ENCODE measurements at regions not wholly inside any gene's neighbourhood (a gene's known extent, or its start where the extent isn't known, plus 50 kb on each side); places are given as distances from the start of the nearest gene placed in this dataset.

DNA sequence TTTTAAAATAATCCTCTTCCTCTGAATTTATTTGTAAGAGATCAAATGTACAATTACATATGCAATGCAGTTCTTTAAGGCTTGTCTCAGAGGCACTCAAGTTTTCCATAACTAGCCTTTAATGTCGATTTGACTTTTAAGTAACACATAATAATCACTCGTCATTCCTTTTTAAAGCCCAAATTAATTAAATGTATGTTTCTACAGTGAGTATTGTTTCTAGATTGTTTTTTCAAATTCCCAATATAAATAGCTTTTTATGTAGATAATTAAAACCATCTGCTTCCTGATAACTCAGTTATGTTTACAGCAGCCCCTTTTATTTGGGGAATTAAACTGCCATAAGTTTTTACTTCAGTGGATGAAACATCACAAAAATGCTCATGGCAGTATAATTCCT, 185.1 kb downstream of the ETNK1 start:
- no peak for DNase-seq (ENCODE audit: low read depth)

DNA sequence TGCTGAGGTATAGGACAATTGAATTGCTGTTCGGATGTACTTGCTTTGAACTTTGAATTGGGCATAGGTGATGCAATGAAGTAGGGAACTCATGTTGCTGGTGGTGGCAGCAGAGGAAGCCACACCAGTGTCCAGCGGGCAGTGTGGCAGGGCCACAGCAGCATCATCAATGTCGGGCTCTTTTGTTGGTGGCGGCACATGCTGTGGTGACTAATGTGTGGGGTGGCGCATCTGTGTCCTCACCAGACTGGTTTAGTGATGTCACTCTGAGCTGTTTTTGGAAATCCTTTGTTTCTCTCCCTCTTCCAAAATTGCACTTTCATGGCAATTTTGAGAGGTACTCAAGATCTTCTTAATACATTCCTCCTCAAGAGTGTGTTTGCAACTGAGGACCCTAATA, 187.6 kb downstream of the ETNK1 start:
- DNase-seq (ENCODE audit: low read depth) = no peak

DNA sequence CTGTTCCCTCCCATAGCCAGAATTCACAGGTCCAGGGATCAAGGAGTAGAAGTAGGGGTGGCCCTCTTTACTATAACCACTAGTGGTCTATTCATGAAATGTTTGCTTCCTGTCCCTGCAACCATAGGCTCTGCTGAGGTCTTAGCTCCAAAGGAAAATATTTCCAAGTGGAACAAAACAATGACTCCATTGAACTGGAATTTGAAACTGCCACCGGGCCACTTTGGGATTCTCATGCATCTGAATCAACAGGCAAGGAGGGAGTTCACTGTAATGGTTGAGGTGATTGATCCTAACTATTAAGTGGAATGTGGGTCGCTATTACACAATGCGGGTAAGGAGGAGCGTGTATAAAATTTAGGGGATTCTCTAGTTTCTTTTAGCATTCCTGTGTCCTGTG, 197.0 kb downstream of the ETNK1 start:
- DNase-seq (ENCODE audit: low read depth) = peak; percentile 5

DNA sequence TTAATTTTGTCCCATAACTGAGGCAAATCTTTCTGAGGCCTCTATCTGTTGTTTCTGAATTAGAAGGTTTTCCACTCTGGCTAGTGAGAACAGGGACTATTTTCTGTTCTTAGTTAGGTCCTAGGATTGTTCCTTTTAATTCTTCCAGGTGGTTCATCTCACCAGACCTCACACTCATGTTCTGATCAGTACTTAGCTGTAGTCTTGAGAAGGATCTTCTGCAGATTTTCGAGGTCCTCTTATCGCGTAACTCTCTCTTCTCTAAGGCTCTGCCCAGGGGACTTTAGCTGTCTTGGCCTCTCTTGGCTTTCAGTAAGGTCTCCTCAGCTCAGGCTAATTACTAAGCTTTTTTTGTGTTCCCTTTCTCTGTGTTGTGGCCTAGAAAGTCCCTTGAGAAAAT, 201.1 kb downstream of the ETNK1 start:
- no peak for DNase-seq (ENCODE audit: low read depth)

DNA sequence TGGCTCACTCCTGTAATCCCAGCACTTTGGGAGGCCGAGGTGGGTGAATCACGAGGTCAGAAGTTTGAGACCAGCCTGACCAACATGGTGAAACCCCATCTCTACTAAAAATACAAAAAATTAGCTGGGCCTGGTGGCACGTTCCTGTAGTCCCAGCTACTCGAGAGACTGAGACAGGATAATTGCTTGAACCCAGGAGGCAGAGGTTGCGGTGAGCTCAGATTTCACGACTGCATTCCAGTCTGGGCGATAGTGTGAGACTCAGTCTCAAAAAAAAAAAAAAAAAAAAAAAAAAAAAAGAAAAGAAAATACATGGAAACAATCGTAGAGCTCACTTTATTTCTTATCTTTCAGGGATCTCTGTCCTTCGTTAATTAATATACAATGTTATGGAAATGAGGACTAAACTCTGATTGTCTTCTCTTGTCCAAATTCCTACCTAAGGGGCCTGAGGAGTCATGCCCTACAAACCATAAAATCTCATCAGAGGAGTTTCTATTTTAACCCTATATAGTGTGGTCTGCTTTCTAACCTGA, 201.5 kb downstream of the ETNK1 start:
- peak; percentile 30 for DNase-seq (ENCODE audit: low read depth)

DNA sequence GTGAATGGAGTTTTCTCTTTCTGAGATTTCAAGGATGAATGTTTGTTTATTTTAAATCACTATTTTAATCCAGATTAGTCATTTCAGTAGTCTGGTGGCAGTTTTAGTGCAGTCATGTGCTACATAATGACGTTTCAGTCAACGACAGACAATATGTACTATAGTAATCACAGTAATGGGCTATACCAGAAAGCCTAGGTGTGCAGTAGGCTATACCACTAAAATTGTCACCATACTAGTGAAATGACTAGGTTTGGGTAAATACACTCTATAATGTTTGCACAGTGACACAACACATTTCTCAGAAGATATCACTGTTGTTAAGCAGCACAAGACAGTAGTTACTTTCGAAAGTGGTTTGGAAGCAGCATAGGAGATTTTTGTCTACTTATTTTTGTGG, 203.1 kb downstream of the ETNK1 start:
- no peak for DNase-seq (ENCODE audit: low read depth)

DNA sequence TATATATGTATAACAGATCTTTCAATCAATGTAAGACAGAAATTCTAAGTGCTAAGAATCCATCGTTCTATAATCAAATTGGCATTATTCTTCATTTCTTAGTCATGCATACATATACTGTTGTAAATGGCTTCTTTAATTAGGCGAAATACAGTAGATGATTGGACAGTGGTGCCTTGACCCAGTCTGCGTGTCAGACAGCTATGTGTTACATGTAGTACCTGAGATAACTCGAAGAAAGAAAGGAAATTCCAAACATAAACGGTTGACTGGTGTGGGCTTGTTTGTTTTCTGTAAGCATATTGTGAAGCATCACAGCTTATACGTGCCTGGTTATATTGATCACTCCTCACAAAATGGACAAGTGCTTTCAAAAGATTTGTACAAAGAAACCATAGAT, 210.5 kb downstream of the ETNK1 start:
- DNase-seq (ENCODE audit: low read depth) = no peak

DNA sequence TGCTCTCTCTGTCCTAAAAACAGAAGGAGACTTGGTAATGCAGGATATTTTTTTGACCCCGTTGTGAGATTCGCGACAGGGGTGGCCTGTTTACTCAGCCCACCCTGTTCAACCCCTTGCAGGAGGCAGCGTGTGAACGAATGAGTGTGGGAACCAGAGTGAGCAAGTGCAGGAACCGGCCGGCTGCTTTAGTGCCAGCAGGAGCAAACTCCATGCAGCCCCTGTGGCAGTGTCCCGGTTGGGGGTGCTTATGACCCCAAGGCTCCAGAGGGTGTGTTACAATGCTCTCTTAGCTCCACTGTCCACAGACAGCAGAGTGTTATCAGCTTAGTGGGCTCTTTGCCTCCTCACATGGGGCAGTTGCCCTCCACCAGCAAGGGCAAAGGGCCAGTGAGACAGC, 225.2 kb downstream of the ETNK1 start:
- DNase-seq (ENCODE audit: low read depth) = no peak

DNA sequence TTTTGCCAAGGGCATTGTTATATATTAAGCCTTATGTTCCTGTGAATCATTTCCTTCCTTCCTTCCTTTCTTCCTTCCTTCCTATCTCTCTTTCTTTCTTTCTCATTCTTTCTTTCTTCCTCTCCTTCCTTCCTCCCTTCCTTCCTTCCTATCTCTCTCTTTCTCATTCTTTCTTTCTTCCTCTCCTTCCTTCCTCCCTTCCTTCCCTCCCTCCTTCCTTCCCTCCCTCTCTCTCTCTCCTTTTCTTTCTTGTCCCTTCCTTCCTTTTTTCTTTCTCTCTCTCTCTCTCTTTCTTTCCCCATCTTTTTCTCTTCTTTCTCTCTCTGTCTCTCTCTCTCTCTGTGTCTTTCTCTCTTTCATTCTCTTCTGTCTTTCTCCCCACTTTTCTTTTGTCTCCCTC, 226.6 kb downstream of the ETNK1 start:
- DNase-seq (ENCODE audit: low read depth) = no peak

DNA sequence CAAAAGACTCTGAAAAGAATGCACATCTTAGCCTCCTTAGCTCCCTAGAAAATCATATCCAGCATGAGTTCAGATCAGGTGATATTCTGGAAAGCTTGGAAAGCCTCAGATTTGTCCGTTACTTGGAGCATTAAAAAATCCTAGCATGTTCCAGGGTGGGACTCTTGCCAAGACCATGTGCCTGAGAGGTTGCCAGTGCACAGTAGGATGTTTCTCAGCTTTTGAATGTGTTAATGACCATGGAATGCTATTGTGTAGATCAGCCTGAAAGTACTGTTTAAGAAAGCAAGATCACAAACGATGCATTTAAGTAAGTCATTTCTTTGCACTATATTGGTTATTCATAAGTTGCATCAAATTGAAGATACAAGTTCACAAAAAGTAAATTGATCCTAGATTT, 230.5 kb downstream of the ETNK1 start:
- DNase-seq (ENCODE audit: low read depth) = no peak

DNA sequence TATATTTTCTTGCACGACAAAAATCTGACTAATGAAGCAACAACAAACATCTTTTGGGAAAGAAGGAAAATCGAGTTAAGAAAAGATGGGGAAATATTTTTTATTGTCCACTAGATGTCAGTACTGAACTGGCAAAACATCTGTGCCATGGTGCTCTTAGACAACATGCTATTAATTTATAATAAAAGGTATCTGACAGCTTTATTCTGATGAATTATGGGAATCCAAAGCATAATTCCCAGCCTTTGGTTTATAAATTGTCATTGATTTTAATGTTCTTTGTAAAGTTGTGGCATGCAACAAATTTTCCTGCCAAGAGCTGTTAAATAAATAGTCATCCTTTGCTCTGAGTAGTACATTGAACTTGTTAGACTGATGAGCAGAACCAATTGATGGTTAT, 231.2 kb downstream of the ETNK1 start:
- DNase-seq (ENCODE audit: low read depth) = no peak

DNA sequence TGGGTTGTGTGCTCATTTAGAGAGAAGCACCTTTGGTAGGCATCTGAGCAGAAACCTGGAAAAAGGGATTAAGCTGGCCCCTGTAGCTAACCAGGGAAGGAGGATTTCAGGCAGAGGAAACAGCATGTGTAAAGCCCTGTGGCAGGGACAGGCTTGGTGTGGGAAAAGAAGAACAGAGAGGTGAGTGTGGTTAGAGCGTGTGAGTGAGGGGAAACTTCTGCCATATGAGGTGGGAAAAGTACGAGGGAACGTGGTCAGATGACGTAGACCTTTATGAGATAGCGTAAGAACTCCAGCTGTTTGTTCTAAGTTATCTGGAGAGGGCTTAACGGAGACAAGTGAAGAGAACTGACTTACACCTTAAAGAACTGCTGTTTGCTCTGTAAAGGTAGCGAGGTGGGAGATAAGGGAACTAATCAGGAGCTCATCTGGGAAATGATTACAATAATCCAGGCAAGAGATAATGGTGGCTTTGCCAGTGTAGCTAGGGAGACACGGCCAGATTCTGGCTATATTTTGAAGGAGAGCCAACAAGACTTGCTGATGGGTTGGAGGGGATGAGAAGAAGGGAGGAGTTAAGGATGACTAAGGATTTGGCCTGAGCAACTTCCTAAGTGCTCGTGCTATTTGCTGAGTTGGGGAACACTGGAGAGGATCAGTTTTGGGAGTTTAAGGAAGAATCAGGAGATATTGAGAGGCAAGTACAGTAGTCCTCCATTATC, 234.0 kb downstream of the ETNK1 start:
- DNase-seq (ENCODE audit: low read depth) = peak; percentile 9

DNA sequence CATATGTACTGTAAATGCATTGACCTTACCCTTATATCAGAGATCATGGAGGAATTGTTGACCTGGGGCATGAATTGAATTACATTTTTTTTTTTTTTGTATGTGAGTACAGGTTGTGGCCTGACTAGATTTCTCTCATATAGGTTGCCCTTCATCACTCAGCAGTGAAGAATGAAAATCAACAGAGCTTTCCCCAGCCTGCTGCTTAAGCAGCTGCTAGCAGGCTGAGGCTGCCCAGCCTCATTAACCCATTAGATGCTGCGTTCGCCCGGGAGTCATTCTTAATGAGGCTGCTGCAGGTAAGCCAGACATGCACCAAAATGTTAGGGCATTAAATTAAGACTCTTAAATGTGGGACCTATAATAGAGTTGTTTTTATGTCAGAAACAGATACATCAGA, 236.0 kb downstream of the ETNK1 start:
- no peak for DNase-seq (ENCODE audit: low read depth)

DNA sequence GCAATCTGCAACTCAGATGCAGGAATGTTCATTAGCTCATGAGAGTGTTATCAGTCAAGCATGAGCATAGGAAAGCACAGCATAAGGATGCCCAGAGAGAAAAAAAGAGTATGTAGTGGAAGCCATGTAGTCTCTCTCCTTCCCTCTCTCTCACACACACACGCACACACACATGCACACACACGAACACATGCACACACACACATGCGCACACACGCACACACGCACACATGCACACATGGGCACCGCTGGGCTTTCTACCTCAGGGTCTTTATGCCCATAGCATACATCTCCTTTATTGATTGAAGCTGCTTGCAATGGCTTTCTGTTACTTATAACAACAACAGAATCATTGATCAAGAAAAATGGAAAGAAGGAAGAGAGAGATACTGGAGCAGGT, 240.9 kb downstream of the ETNK1 start:
- DNase-seq (ENCODE audit: low read depth) = no peak

DNA sequence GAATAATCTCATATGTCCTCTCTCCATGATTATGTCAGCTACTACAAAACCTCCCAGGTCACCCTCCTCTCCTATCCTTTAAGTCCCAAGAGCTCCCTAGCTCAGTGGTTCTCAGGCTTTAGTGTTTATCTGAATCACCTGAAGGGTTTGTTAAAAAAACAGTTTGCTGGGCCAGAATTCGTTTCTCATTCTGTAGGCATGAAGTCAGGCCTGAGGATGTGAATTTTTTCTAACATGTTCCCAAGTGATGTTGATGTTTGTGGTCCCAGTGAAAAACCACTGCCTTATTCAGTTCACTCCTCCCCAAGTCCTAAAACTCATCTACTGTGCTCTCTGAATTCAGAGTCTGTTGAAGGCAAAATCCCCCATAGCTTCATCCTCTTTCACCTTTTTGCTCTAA, 241.4 kb downstream of the ETNK1 start:
- no peak for DNase-seq (ENCODE audit: low read depth)

DNA sequence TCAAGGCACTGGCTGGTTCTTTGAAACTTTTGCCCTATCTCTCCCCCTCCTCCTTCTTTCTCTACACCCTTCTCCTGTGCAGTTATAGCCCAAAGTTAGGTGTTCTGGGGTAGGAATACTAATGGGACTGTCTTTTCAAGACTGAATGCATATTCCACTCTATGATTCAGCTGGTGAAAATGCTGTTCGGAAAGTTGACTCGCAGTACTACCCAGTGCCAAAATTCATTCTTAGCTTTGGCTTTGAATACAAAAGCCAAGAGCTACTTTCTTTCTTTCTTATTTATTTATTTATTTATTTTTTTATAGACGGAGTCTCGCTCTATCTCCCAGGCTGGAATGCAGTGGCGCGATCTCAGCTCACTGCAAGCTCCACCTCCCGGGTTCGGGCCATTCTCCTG, 249.2 kb downstream of the ETNK1 start:
- DNase-seq (ENCODE audit: low read depth) = no peak

DNA sequence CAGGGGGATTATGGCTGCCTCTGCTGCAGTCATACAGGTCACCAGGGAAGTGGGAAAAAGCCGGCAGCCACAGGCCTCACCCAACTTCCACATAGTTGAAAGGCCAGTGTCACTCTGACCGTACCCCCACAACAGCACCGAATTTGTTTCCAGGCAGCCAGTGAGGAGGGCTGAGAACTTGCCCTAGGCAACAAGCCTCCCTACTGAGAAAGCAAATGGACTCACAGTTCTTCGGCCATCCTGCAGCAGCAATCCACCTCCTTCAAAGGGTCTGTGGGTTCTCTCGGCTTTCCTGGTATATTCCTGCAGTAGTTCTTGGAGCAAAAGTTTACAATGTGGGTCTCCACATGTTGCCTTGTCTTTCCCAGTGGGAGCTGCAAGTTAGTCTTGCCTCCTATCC, 251.3 kb downstream of the ETNK1 start:
- DNase-seq (ENCODE audit: low read depth) = no peak

DNA sequence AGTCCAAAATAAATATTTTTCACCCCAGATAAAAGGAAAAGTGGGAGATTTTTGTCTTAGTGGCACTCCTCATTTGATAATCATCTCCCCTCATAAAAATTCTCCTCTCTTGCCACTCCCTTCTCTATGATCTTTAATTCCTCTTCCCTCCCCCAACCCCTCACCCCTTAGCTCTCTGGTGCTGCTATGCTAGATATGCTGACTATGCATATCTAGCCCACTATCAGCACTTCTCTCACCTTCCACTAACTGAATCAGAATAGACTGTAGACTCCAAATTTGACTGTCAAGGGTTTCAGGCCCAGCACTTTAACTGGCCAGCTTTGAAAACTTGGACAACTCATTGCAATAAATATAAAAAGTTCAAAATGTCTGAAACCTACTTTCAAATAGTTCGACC, 254.2 kb downstream of the ETNK1 start:
- DNase-seq (ENCODE audit: low read depth) = no peak

DNA sequence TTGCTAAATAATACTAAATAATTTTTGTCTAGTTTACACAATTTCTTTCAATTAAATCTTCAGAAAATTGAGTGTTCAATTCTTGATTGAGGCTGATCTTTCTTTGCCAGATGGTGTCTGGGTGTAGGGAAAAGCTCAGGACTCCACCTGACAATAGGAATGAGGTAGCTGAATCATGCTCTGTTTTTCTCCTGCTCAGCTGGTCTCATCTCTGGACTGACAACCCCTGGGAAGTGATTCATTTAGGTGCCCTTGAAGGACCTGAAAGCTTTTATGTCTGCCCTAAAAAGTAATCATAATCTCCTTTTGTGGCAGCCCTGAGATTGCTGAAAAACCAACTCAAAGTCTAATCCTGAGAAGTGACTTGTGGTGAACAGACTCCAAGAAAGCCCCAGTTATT, 255.4 kb downstream of the ETNK1 start:
- DNase-seq (ENCODE audit: low read depth) = no peak

DNA sequence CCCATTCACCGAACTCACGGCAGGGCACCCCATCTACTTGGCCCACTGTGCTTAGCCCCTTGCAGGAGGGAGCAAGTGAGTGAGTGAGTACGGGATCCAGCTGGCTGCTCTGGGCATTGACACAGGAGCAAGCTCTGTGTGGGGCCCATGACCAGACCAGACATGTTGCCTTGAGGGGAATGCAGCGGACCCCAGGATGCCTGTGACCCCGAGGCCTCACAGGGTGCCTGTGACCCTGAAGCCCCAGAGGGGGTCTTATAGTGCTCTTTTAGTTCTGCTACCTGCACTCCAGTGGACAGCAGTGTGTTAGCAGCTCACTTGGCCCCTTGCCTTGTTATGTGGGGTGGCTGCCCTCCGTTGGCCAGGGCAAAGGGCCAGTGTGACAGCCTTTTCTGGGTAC, 255.8 kb downstream of the ETNK1 start:
- DNase-seq (ENCODE audit: low read depth) = no peak

DNA sequence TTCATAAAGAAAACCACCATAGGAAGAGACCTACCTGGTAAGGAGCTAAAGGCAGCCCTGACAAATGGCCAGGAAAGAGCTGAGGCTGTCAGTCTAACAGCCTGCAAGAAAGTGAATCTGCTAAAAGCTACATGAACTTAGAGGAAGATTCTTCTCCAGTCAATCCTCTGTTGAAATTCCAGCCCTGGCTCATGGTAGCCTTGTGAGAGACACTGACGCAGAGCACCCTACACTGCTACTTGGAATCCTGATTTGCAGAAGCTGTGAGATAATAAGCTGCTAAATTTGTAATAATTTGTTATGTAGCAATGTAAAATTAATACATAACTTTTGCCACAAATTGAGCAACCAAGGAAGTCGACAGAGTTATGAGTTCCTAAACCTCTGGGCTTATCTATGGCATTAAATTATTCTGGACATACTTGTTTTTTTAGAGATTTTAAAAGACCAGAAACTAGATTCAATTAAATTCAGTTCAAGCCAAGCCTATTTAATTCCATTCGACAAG, 257.0 kb downstream of the ETNK1 start:
- no peak for DNase-seq (ENCODE audit: low read depth)

DNA sequence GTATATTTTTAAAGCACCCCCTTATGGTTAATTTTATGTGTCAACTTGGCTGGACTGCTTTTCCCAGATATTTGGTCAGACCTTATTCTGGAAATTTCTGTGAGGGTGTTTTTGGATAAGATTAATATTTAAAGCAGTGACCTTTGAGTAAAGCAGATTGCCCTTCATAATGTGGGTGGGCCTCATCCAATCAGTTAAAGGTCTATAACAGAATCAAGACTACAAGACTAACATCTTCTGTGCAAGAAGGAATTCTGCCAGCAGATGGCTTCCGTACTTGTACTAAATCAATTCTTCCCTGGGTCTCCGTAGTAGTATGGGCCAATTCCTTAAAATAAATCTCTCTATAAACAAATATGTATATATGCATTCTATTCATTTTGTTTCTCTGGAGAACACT, 257.6 kb downstream of the ETNK1 start:
- no peak for DNase-seq (ENCODE audit: low read depth)

DNA sequence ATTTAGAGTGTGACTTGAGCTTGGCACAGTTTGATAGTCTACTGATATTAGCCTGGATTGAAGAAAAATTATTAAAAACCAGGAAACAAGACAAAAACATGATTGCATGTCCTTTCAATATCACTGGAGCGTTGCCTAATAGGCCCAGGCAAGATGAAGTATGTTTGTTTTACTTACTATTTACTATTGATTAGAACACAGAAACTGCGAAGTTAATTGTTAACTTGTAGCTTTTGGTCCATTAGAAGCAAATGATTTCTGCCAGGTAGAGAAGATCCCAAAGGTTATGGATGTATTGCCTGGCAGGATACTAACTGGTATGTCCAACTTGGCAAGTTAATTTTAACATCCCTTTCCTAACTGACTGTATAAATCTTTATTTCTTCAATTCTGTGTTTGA, 268.9 kb downstream of the ETNK1 start:
- DNase-seq (ENCODE audit: low read depth) = no peak

DNA sequence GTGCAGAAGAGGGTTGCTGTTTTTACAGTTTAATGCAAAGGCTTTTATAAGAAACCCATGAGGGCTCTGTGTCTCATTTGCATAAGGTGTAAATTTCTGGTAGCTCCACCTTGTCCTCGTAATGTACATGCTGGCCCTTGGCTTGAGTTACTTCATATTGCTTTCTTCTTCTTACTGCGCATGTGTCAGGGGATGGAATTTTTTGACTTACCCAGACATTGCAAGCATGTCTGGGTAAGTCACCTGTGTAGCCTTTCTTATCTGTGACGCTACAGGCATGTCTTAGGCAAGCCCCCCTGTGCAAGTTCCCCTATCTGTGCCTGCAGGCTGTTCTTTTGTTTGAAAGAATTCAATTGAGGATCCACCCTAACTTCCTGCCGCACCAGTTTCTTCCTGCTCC, 274.2 kb downstream of the ETNK1 start:
- no peak for DNase-seq (ENCODE audit: low read depth)
